IMR-90 (cell line): ENCODE measurements at regions not wholly inside any gene's neighbourhood (a gene's known extent, or its start where the extent isn't known, plus 50 kb on each side); places are given as distances from the start of the nearest gene placed in this dataset.

Experiments used
- ATAC-seq: fragments of 200-7000 bp; cut with Tn5 transposase; 2 replicates; pipeline ENCODE4 v1.9.1; 2020; ENCODE audit warnings: low read depth, mild to moderate bottlenecking, moderate library complexity
- BruUV-seq: library from RNA; stranded (reverse); fragments of 400-500 nt; replicated peaks from 2 replicates; lab custom pipeline; 2021; lab: Mats Ljungman, UMichigan
- CTCF ChIA-PET: fragments of 300-600 bp; formaldehyde crosslinking; extraction: SDS; loops from one replicate; lab custom pipeline; 2021; ENCODE audit warnings: antibody characterized with exemption; lab: Yijun Ruan, JAX
- POLR2A ChIA-PET: fragments of 300-600 bp; sonication (Branson Sonifier 250); formaldehyde crosslinking; loops from one replicate; lab custom pipeline; 2022; ENCODE audit warnings: antibody characterized with exemption; ENCODE audit not compliant: unreplicated experiment; lab: Charles Lee
- DNase-seq: peaks from one replicate; pipeline ENCODE4 v3.0.0; 2013
- H2AFZ ChIP-seq: replicated peaks from 2 replicates; pipeline ENCODE3; 2013; ENCODE audit warnings: low read length, mild to moderate bottlenecking; ENCODE audit not compliant: poor library complexity
- H2AK5ac ChIP-seq: 2 replicates; pipeline ENCODE4 v1.6.1; 2013; ENCODE audit warnings: low read depth, low read length, inconsistent platforms
- H2AK9ac ChIP-seq: replicated peaks from 2 replicates; pipeline ENCODE3; 2013; ENCODE audit warnings: mild to moderate bottlenecking, low read depth, low read length, moderate library complexity; ENCODE audit not compliant: poor library complexity
- H2BK120ac ChIP-seq: 2 replicates; pipeline ENCODE4 v1.6.1; 2013; ENCODE audit warnings: low read depth, low read length, inconsistent platforms
- H2BK15ac ChIP-seq: 3 replicates; pipeline ENCODE4 v1.6.1; 2013; ENCODE audit warnings: low read depth, low read length, inconsistent platforms
- H2BK20ac ChIP-seq: 2 replicates; pipeline ENCODE4 v1.6.1; 2013; ENCODE audit warnings: low read depth, mild to moderate bottlenecking, inconsistent platforms, low read length, moderate library complexity
- H2BK5ac ChIP-seq: 2 replicates; pipeline ENCODE4 v1.6.1; 2013; ENCODE audit warnings: mild to moderate bottlenecking, low read depth, low read length, inconsistent platforms; ENCODE audit not compliant: poor library complexity, severe bottlenecking
- H3K14ac ChIP-seq: replicated peaks from 2 replicates; pipeline ENCODE4 v1.6.1; 2013; ENCODE audit warnings: low read depth, low read length, inconsistent platforms
- H3K18ac ChIP-seq: 2 replicates; pipeline ENCODE4 v1.6.1; 2013; ENCODE audit warnings: low read depth, low read length, control low read depth
- H3K23ac ChIP-seq: 2 replicates; pipeline ENCODE4 v1.6.1; 2013; ENCODE audit warnings: low read depth, low read length, inconsistent platforms
- H3K27ac ChIP-seq: 2 replicates; pipeline ENCODE4 v1.5.1; 2013; ENCODE audit warnings: mild to moderate bottlenecking, control low read depth, low read length; ENCODE audit not compliant: insufficient read depth
- H3K27me3 ChIP-seq: 2 replicates; pipeline ENCODE4 v1.6.1; 2013; ENCODE audit warnings: low read length; ENCODE audit not compliant: control insufficient read depth, insufficient read depth
- H3K36me3 ChIP-seq: 2 replicates; pipeline ENCODE4 v1.6.1; 2013; ENCODE audit warnings: low read length, mixed read lengths; ENCODE audit not compliant: control insufficient read depth, insufficient read depth
- H3K4ac ChIP-seq: 2 replicates; pipeline ENCODE4 v1.6.1; 2013; ENCODE audit warnings: low read depth, low read length, inconsistent platforms
- H3K4me1 ChIP-seq: 2 replicates; pipeline ENCODE4 v1.6.1; 2013; ENCODE audit warnings: low read length, mixed read lengths; ENCODE audit not compliant: control insufficient read depth, insufficient read depth
- H3K4me2 ChIP-seq: 2 replicates; pipeline ENCODE4 v1.6.1; 2013; ENCODE audit warnings: low read depth, mild to moderate bottlenecking, control low read depth, low read length, moderate library complexity
- H3K4me3 ChIP-seq: 2 replicates; pipeline ENCODE4 v1.5.1; 2013; ENCODE audit warnings: low read depth, mild to moderate bottlenecking, control low read depth, low read length, moderate library complexity; ENCODE audit not compliant: insufficient read depth
- H3K56ac ChIP-seq: 2 replicates; pipeline ENCODE4 v1.6.1; 2013; ENCODE audit warnings: low read length, inconsistent platforms; ENCODE audit not compliant: insufficient read depth; ENCODE audit errors: extremely low read depth
- H3K79me1 ChIP-seq, 2 experiments: 2 replicates each; pipeline ENCODE4 v1.6.1; 2013; ENCODE audit warnings: low read length in 2 of 2, inconsistent platforms in 1 of 2, low read depth in 1 of 2
- H3K9ac ChIP-seq: 2 replicates; pipeline ENCODE4 v1.6.1; 2013; ENCODE audit warnings: low read depth, low read length, control low read depth
- H3K9me1 ChIP-seq: 2 replicates; pipeline ENCODE4 v1.6.1; 2013; ENCODE audit warnings: low read length, inconsistent platforms; ENCODE audit not compliant: insufficient read depth
- H3K9me3 ChIP-seq: 2 replicates; pipeline ENCODE4 v1.6.1; 2013; ENCODE audit warnings: low read length; ENCODE audit not compliant: control insufficient read depth, insufficient read depth
- H4K20me1 ChIP-seq: 2 replicates; pipeline ENCODE4 v1.6.1; 2013; ENCODE audit warnings: low read length, inconsistent platforms; ENCODE audit not compliant: insufficient read depth
- H4K5ac ChIP-seq: 2 replicates; pipeline ENCODE4 v1.6.1; 2013; ENCODE audit warnings: mild to moderate bottlenecking, low read depth, low read length, control low read depth
- H4K8ac ChIP-seq, 2 experiments: 2 replicates each; pipeline ENCODE4 v1.6.1; 2013; ENCODE audit warnings: low read depth in 2 of 2, low read length in 2 of 2, control low read depth in 1 of 2, inconsistent platforms in 1 of 2
- H4K91ac ChIP-seq: 2 replicates; pipeline ENCODE4 v1.6.1; 2013; ENCODE audit warnings: low read depth, low read length, inconsistent platforms; ENCODE audit not compliant: insufficient read depth
- POLR2A ChIP-seq: IDR thresholded peaks from 2 replicates; pipeline ENCODE4 v1.6.1; 2012; ENCODE audit warnings: mild to moderate bottlenecking, low read depth, low read length
- dilution Hi-C: fragments of 300-500 bp; cut with HindIII; formaldehyde crosslinking; loops from one replicate; pipeline ENCODE4 v1.14.3; 2018; ENCODE audit warnings: low sequenced_read_pairs; ENCODE audit not compliant: unreplicated experiment
- in situ Hi-C: fragments of 300-500 bp; cut with MboI; formaldehyde crosslinking; loops from 3 replicates; pipeline ENCODE4 v1.14.3; 2019; ENCODE audit warnings: low sequenced_read_pairs, inconsistent platforms, mixed read lengths
- intact Hi-C: fragments of 100-400 bp; cut with micrococcal nuclease; formaldehyde crosslinking; loops from 2 replicates; pipeline ENCODE4 v1.10.0; 2022

GRCh38 chr5:159385536-159385935 is 55.2 kb upstream of the IL12B start:
- H3K9me1 ChIP-seq: no peaks in the 10 kb centered on the region
- no peak overlapping the region for H3K14ac ChIP-seq
- no peak overlapping the region for H3K56ac ChIP-seq
- no peak overlapping the region for H3K23ac ChIP-seq
- in situ Hi-C loops (no loop called here), dilution Hi-C loops (no loop called here), intact Hi-C loops (no loop called here)
- no peaks in the 10 kb centered on the region for H4K20me1 ChIP-seq
- H2AK9ac ChIP-seq: no peak overlapping the region
- H3K9ac ChIP-seq: no peak overlapping the region
- H2BK120ac ChIP-seq: no peak overlapping the region
- H3K27me3 ChIP-seq: peaks cover 2% of the 10 kb centered on the region; the same call in 1 of the 2 replicates
- CTCF ChIA-PET: no interaction called here
- DNase-seq (no peak), ATAC-seq (no peak)
- no peak for TF ChIP-seq POLR2A
- H4K8ac ChIP-seq: no peak overlapping the region
- no TSS peak for BruUV-seq
- peaks cover 8% of the 10 kb centered on the region; the same call in 1 of the 2 replicates for H3K9me3 ChIP-seq
- POLR2A ChIA-PET: no interaction called here
- no peak overlapping the region for H4K91ac ChIP-seq
- no peak overlapping the region for H3K4me3 ChIP-seq
- H3K4me2 ChIP-seq: no peak overlapping the region
- H3K4ac ChIP-seq: no peak overlapping the region
- H3K18ac ChIP-seq: no peak overlapping the region
- no peak overlapping the region for H3K27ac ChIP-seq
- no peaks in the 10 kb centered on the region for H3K36me3 ChIP-seq
- H3K79me1 ChIP-seq: no peaks in the 10 kb centered on the region
- H2BK20ac ChIP-seq: no peak overlapping the region
- H2BK15ac ChIP-seq: no peak overlapping the region
- H3K4me1 ChIP-seq: no peaks in the 10 kb centered on the region
- no peak overlapping the region for H2AK5ac ChIP-seq
- no peak overlapping the region for H2AFZ ChIP-seq
- H2BK5ac ChIP-seq: no peak overlapping the region
- H4K5ac ChIP-seq: no peak overlapping the region
